MCF 10A (cell line): ENCODE measurements at regions not wholly inside any gene's neighbourhood (a gene's known extent, or its start where the extent isn't known, plus 50 kb on each side); places are given as distances from the start of the nearest gene placed in this dataset.

ENCODE experiments used
- BruUV-seq: library from RNA; stranded (reverse); fragments of 400-500 nt; replicated peaks from 2 replicates; lab custom pipeline; 2021; lab: Mats Ljungman, UMichigan
- CTCF ChIA-PET: fragments of 300-600 bp; sonication (Branson Sonifier 250); formaldehyde crosslinking; extraction: SDS; loops from one replicate; lab custom pipeline; 2021; ENCODE audit warnings: antibody characterized with exemption, inconsistent platforms; lab: Yijun Ruan, JAX
- POLR2A ChIA-PET: fragments of 300-600, 350-650 bp; sonication (Branson Sonifier 250); formaldehyde crosslinking; extraction: SDS; loops from one replicate; lab custom pipeline; 2020; ENCODE audit warnings: antibody characterized with exemption, inconsistent platforms; lab: Yijun Ruan, JAX
- DNase-seq: peaks from one replicate; pipeline ENCODE4 v3.0.0-alpha.2; 2018; ENCODE audit not compliant: unreplicated experiment
- H3K27ac Mint-ChIP-seq: one replicate; pipeline ENCODE4 v1.8.0; 2022; ENCODE audit warnings: mild to moderate bottlenecking, low read depth, mixed read lengths; ENCODE audit not compliant: unreplicated experiment
- H3K27me3 Mint-ChIP-seq: one replicate; pipeline ENCODE4 v1.8.0; 2022; ENCODE audit warnings: mixed read lengths; ENCODE audit not compliant: insufficient read depth, unreplicated experiment
- H3K36me3 Mint-ChIP-seq: one replicate; pipeline ENCODE4 v1.8.0; 2022; ENCODE audit warnings: mild to moderate bottlenecking, moderate library complexity, mixed read lengths; ENCODE audit not compliant: insufficient read depth, unreplicated experiment
- H3K4me1 Mint-ChIP-seq: one replicate; pipeline ENCODE4 v1.8.0; 2022; ENCODE audit warnings: mixed read lengths; ENCODE audit not compliant: insufficient read depth, unreplicated experiment
- H3K4me3 Mint-ChIP-seq: one replicate; pipeline ENCODE4 v1.8.0; 2022; ENCODE audit warnings: mild to moderate bottlenecking, moderate library complexity, mixed read lengths; ENCODE audit not compliant: unreplicated experiment
- H3K9me3 Mint-ChIP-seq: one replicate; pipeline ENCODE4 v1.8.0; 2022; ENCODE audit warnings: mixed read lengths; ENCODE audit not compliant: unreplicated experiment
- intact Hi-C: fragments of 100-400 bp; cut with micrococcal nuclease; formaldehyde crosslinking; loops from 2 replicates; pipeline ENCODE4 v1.14.1; 2022
- TF ChIP-seq, protein P1 (sequence below): fragments of 200-600 bp; IDR thresholded peaks from one replicate; pipeline ENCODE4 v1.8.0; 2022; ENCODE audit warnings: antibody characterized with exemption, mild to moderate bottlenecking; ENCODE audit not compliant: unreplicated experiment

DNA sequence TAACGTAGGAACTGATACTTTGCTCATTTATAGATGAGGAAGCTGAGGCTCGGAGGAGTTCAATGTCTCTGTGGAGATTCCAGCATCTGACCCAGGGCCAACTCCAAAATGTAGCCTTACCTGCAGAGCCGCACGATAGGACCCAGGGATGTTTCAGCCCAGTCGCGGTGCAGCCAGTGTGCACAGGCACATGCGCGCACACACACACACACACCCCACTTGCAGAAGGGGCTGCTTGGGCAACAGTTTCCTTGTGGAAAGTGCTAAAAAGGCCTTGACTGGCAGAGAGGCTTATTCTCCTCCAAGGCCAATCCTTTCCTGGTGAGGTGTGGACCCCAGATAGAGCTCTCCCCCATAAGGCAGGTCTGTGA lies 101.7 kb downstream of the ZFP36L2 start:
- BruUV-seq: no TSS peak
- no peak overlapping the region for H3K4me3 Mint-ChIP-seq
- POLR2A ChIA-PET: interaction anchor here (0.5 kb wide), 1 partner anchor 77 kb away, joined by 3 read pairs; no protein-coding TSS in a partner anchor
- peaks cover 18% of the 10 kb centered on the region for H3K4me1 Mint-ChIP-seq
- DNase-seq: no peak
- H3K36me3 Mint-ChIP-seq: no peaks in the 10 kb centered on the region
- CTCF ChIA-PET: interaction anchor here (0.6 to 1.1 kb wide), 3 partner anchors 141 to 286 kb away, joined by 3 to 4 read pairs (median 3); no protein-coding TSS in a partner anchor
- intact Hi-C loops: no loop called here
- no peaks in the 10 kb centered on the region for H3K27me3 Mint-ChIP-seq
- TF ChIP-seq, protein P1, sequence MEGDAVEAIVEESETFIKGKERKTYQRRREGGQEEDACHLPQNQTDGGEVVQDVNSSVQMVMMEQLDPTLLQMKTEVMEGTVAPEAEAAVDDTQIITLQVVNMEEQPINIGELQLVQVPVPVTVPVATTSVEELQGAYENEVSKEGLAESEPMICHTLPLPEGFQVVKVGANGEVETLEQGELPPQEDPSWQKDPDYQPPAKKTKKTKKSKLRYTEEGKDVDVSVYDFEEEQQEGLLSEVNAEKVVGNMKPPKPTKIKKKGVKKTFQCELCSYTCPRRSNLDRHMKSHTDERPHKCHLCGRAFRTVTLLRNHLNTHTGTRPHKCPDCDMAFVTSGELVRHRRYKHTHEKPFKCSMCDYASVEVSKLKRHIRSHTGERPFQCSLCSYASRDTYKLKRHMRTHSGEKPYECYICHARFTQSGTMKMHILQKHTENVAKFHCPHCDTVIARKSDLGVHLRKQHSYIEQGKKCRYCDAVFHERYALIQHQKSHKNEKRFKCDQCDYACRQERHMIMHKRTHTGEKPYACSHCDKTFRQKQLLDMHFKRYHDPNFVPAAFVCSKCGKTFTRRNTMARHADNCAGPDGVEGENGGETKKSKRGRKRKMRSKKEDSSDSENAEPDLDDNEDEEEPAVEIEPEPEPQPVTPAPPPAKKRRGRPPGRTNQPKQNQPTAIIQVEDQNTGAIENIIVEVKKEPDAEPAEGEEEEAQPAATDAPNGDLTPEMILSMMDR: no peak
- no peak overlapping the region for H3K27ac Mint-ChIP-seq
- H3K9me3 Mint-ChIP-seq: no peaks in the 10 kb centered on the region

DNA sequence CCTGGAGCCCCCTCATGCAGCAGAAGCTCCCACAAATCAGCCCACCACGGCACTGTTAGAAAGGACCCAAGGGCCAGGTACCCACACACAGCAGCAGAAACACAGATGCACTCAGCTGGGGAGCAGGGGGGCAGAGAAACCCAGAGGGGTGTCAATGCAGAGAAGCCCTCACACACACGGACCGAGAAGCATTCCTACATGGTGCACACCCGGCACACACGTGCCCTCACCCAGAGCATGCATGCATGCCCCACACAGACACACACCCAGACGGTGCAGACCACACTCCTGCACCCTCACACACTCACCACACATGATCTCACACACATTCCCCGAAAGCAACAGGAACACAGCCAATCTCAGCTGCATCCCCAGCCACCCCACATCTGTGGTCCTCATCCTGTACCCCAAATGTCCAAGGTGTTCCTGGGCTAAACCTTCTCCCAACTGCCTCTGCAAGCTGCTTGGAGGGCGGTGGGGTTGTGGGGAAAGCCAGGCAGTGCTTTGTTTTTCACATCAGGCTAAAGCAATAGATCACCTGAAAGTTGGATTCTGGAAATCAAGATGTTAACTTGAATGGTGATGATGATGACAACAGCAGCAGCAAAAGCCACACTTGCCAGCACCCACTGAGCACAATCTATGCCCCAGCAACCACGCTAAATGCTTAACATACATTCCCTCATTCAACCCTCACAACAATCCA lies 102.3 kb downstream of the ZFP36L2 start:
- no peak for DNase-seq
- no peaks in the 10 kb centered on the region for H3K36me3 Mint-ChIP-seq
- POLR2A ChIA-PET: interaction anchor here (0.5 kb wide), 1 partner anchor 76 kb away, joined by 3 read pairs; no protein-coding TSS in a partner anchor
- TF ChIP-seq, protein P1: no peak
- no peak overlapping the region for H3K4me3 Mint-ChIP-seq
- BruUV-seq: no TSS peak
- CTCF ChIA-PET: interaction anchor here (0.6 to 1.1 kb wide), 3 partner anchors 140 to 287 kb away, joined by 3 to 4 read pairs (median 3); no protein-coding TSS in a partner anchor
- no peak overlapping the region for H3K27ac Mint-ChIP-seq
- no peaks in the 10 kb centered on the region for H3K27me3 Mint-ChIP-seq
- no peaks in the 10 kb centered on the region for H3K9me3 Mint-ChIP-seq
- intact Hi-C loops: no loop called here
- H3K4me1 Mint-ChIP-seq: peaks cover 16% of the 10 kb centered on the region

DNA sequence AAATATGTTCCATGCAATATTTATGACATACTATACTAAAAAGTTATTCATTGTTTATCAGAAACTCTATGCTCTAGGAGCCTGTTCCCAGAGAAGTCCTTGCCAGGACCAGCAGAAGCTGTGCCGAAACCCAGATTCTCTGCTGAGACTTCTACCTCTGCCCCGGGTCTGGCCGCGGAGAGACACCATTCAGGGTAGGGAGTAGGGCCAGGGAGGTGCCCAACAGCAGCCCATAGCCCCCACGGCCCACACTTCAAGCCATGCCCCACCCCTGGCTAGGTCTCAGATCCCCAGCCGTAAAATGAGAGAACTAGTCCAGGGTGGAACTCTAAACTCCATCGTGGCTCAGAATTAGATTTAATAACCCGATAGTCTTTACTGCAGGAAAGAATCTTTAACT lies 102.9 kb downstream of the ZFP36L2 start:
- DNase-seq: no peak
- no peaks in the 10 kb centered on the region for H3K27me3 Mint-ChIP-seq
- H3K36me3 Mint-ChIP-seq: no peaks in the 10 kb centered on the region
- CTCF ChIA-PET: interaction anchor here (0.8 kb wide), 1 partner anchor 30 kb away, joined by 3 read pairs; no protein-coding TSS in a partner anchor
- TF ChIP-seq, protein P1: no peak
- H3K9me3 Mint-ChIP-seq: peaks cover 6% of the 10 kb centered on the region
- H3K4me3 Mint-ChIP-seq: no peak overlapping the region
- H3K4me1 Mint-ChIP-seq: peaks cover 12% of the 10 kb centered on the region
- intact Hi-C loops: no loop called here
- no peak overlapping the region for H3K27ac Mint-ChIP-seq
- no TSS peak for BruUV-seq
- POLR2A ChIA-PET: no interaction called here

DNA sequence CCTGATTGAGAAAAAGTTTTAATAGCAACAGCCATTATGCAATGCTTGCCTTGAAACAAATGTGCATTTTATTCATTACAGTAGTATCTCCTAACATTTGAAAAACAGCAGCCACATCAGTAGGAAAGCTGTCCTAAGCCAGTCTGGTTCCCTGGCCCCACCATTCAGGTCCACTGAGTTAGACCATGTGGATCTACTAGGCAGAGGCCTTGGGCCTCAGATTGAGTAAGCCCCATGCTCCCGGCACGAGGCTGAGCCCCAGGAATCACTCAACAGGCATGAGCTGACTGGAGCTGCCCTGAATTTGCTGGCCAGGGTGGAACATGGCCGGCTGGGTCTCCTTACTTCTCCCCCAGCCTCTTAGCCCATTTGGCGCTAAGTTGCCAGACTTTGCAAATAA lies 103.4 kb downstream of the ZFP36L2 start:
- peaks cover 9% of the 10 kb centered on the region for H3K9me3 Mint-ChIP-seq
- CTCF ChIA-PET: interaction anchor here (0.8 kb wide), 2 partner anchors 29 to 138 kb away, joined by 3 read pairs; no protein-coding TSS in a partner anchor
- TF ChIP-seq, protein P1: no peak
- H3K4me1 Mint-ChIP-seq: peaks cover 7% of the 10 kb centered on the region
- H3K4me3 Mint-ChIP-seq: no peak overlapping the region
- H3K36me3 Mint-ChIP-seq: no peaks in the 10 kb centered on the region
- intact Hi-C loops: no loop called here
- BruUV-seq: no TSS peak
- no peak overlapping the region for H3K27ac Mint-ChIP-seq
- DNase-seq: no peak
- POLR2A ChIA-PET: interaction anchor here (0.7 kb wide), 2 partner anchors 9 to 68 kb away, joined by 3 to 5 read pairs; no protein-coding TSS in a partner anchor
- H3K27me3 Mint-ChIP-seq: no peaks in the 10 kb centered on the region
